Spleen (tissue), 11 donors: ENCODE measurements at regions not wholly inside any gene's neighbourhood (a gene's known extent, or its start where the extent isn't known, plus 50 kb on each side); places are given as distances from the start of the nearest gene placed in this dataset.

Experiments used
- DNase-seq: peaks from one replicate; pipeline ENCODE4 v3.0.0-alpha.2; 2020
- H3K27ac ChIP-seq, 8 donors: fragments of 200-600 bp; sonication (generic) in 7 of 8; 1 replicate in 4 of 8; 2 replicates in 4 of 8; pipeline versions ENCODE4 v1.5.0 to v1.8.0; 2016 to 2021; ENCODE audit warnings: inconsistent platforms in 4 of 8, mild to moderate bottlenecking in 4 of 8, moderate library complexity in 1 of 8
- H3K27me3 ChIP-seq, 7 donors: fragments of 200-600 bp; sonication (generic) in 6 of 7; replicated peaks in 1 of 7; 1 replicate in 4 of 7; 2 replicates in 3 of 7; pipeline versions ENCODE4 v1.5.0 to v1.8.0; 2016 to 2021; ENCODE audit warnings: inconsistent platforms in 3 of 7, mild to moderate bottlenecking in 1 of 7
- H3K36me3 ChIP-seq, 6 donors: fragments of 200-600 bp; sonication (generic) in 5 of 6; 1 replicate in 4 of 6; 2 replicates in 2 of 6; pipeline versions ENCODE4 v1.5.0 to v1.8.0; 2016 to 2021; ENCODE audit warnings: inconsistent platforms in 2 of 6
- H3K4me1 ChIP-seq, 6 donors: fragments of 200-600 bp; sonication (generic) in 5 of 6; 1 replicate in 3 of 6; 2 replicates in 3 of 6; pipeline versions ENCODE4 v1.5.0 to v1.8.0; 2016 to 2021; ENCODE audit warnings: inconsistent platforms in 3 of 6
- H3K4me3 ChIP-seq, 8 donors: fragments of 200-600 bp; sonication (generic) in 7 of 8; 1 replicate in 4 of 8; 2 replicates in 4 of 8; pipeline versions ENCODE4 v1.5.0 to v1.8.0; 2016 to 2021; ENCODE audit warnings: inconsistent platforms in 4 of 8, mild to moderate bottlenecking in 4 of 8, moderate library complexity in 2 of 8
- H3K9me3 ChIP-seq, 8 donors: fragments of 200-600 bp; sonication (generic) in 7 of 8; 1 replicate in 4 of 8; 2 replicates in 4 of 8; pipeline versions ENCODE4 v1.5.0 to v1.8.0; 2016 to 2021; ENCODE audit warnings: inconsistent platforms in 4 of 8
- POLR2A ChIP-seq, 3 donors: fragments of 450-650 bp; IDR thresholded peaks; one replicate each; pipeline ENCODE4 v1.5.1; 2017; ENCODE audit warnings: antibody characterized with exemption in 3 of 3, mild to moderate bottlenecking in 1 of 3
- POLR2AphosphoS5 ChIP-seq, 3 donors: sonication (generic); formaldehyde crosslinking; IDR thresholded peaks; one replicate each; pipeline ENCODE4 v1.5.1; 2017; ENCODE audit warnings: antibody characterized with exemption in 3 of 3
- WGBS, 5 donors: extraction: QIAGEN DNeasy Blood & Tissue Kit in 3 of 5; methylation state at CpG; one replicate each; pipeline versions ENCODE4 v1.1.5 to v1.1.7; 2013 to 2018; 5-methylcytosine and 5-hydroxymethylcytosine counted together
- intact Hi-C: fragments of 100-400 bp; cut with DNase I; formaldehyde crosslinking; loops from one replicate; pipeline ENCODE4 v1.15.0; 2023; ENCODE audit warnings: low total_unique reads
- TF ChIP-seq, protein P1 (sequence below), 11 experiments: fragments of 200-600 bp in 7 of 11; fragments of 450-650 bp in 4 of 11; sonication (generic) in 4 of 11; IDR thresholded peaks in 8 of 11; conservative IDR thresholded peaks in 3 of 11; 1 replicate in 7 of 11; 2 replicates in 4 of 11; pipeline versions ENCODE4 v1.4.0 to v1.8.0; 2016 to 2021; ENCODE audit warnings: antibody characterized with exemption in 11 of 11, inconsistent platforms in 4 of 11, mild to moderate bottlenecking in 1 of 11
- donor health status: healthy with polysubstance abuse.
- donor health status: DM: no; HTN: no; CAD: no; lungs with moderate emphysema.
- donor health status: DM: no; HTN: no; CAD: no.
- donor health status: Bipolar disorder and iron deficiency.
- donor health status: healthy.
- donor health status: DM: no; HTN: no; CAD: no.
- donor health status: DM: yes; HTN: yes; CAD: no.

DNA sequence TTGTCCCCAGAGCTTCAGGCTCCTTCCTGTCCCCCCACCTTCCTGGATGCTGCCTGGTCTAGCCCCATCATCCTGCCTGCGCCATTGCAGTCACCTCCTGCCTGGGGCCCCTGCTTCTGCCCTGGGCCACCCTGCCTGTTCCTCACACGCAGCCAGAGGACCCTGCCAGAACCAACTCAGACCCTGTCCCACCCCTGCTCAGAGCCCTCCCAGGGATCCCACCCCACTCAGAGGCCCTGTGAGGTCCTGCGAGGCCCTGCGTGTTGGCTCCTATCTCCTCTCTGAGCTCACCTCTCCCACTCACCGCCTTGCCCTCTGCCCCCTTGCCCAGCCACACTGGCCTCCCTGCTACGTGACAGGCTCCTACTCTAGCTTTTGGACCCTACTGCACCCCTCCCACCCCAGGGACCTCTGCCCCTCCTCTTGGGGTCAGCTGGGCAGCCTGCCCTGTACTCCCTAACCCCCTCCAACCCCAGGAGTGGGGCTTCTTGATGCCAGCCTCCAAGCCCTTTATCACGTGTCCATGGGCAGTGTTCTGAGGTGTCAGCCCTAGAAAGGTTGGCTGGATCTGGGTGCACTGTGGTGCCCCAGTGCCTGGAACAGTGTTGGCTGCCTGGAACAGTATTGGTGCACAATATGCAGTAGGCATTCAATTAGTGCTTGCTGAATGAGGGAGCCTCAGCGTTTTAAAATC lies 68.3 kb downstream of the CEBPB start:
- TF ChIP-seq POLR2AphosphoS5 (IDR thresholded peaks at IDR 0.05): no peak
- TF ChIP-seq, protein P1, sequence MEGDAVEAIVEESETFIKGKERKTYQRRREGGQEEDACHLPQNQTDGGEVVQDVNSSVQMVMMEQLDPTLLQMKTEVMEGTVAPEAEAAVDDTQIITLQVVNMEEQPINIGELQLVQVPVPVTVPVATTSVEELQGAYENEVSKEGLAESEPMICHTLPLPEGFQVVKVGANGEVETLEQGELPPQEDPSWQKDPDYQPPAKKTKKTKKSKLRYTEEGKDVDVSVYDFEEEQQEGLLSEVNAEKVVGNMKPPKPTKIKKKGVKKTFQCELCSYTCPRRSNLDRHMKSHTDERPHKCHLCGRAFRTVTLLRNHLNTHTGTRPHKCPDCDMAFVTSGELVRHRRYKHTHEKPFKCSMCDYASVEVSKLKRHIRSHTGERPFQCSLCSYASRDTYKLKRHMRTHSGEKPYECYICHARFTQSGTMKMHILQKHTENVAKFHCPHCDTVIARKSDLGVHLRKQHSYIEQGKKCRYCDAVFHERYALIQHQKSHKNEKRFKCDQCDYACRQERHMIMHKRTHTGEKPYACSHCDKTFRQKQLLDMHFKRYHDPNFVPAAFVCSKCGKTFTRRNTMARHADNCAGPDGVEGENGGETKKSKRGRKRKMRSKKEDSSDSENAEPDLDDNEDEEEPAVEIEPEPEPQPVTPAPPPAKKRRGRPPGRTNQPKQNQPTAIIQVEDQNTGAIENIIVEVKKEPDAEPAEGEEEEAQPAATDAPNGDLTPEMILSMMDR (IDR thresholded peaks at IDR 0.05 in 8 of 11, conservative IDR thresholded peaks at IDR 0.05 in 3 of 11): no peak
- no peak for TF ChIP-seq POLR2A (IDR thresholded peaks at IDR 0.05)
- DNase-seq: no peak
- Histone ChIP-seq H3K36me3 (no peaks in the 10 kb centered on the region), H3K27me3 (no peaks in the 10 kb centered on the region), H3K27ac (peak overlapping the region in 7 of 8 donors; percentile 65 to 91 (median 79)), H3K4me1 (peaks cover 0 to 33% (median 20%) of the 10 kb centered on the region in 6 donors), H3K4me3 (peak overlapping the region in 1 of 8 donors; percentile 36), H3K9me3 (no peaks in the 10 kb centered on the region)
- intact Hi-C loops: no loop called here
- 76 to 96% (median 85%) methylated on average over 8 of the region's 8 CpGs for WGBS, 5 donors

DNA sequence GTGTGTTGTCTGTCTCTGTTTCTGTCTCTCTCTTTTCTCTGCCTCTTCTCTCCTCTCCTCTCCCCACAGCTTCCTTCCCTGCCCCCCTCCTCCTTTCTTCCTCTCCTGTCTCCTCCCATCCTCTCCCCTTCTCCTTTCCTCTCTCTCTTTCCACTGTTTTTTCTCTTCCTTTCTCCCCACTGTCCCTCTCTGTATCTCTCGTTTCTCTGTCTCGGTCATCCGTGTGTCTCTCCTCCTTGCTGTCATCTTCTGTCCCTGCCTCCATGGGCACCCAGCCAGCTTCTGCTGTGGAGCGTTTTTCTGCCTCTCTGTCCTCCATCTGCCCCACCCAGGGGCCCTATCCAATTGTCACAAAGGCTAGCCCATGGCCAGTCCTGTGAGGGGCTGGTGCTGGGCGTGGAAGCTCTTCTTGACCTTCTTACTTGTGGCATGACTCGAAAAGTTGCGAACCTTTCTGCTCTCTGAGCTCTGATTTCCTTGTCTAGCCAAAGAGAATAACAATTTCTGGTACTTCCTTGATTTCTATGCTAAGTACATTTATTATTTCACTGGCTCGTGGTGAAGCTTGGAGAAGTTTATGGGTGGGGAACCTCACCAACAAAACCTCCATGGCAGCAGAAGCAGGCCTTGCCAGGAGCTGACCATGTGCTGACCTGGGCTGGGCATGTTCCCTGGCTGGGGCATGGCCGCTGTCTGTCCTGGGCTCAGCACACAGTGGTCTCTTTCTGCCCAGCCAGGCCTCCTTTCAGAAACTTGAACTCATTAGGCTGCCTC lies 69.3 kb downstream of the CEBPB start:
- peak in 2 of 3 donors; percentile 40 to 44 for TF ChIP-seq POLR2AphosphoS5 (IDR thresholded peaks at IDR 0.05)
- TF ChIP-seq POLR2A (IDR thresholded peaks at IDR 0.05): no peak
- TF ChIP-seq, protein P1 (IDR thresholded peaks at IDR 0.05 in 8 of 11, conservative IDR thresholded peaks at IDR 0.05 in 3 of 11): no peak
- intact Hi-C loops: no loop called here
- H3K4me3 ChIP-seq: peak overlapping the region in 1 of 8 donors; percentile 36
- H3K27me3 ChIP-seq: no peaks in the 10 kb centered on the region
- peaks cover 0 to 33% (median 20%) of the 10 kb centered on the region in 6 donors for H3K4me1 ChIP-seq
- H3K36me3 ChIP-seq: no peaks in the 10 kb centered on the region
- DNase-seq: no peak
- WGBS, 5 donors: 24 to 45% (median 32%) methylated on average over 8 to 9 of the region's 9 CpGs
- no peaks in the 10 kb centered on the region for H3K9me3 ChIP-seq
- H3K27ac ChIP-seq: peak overlapping the region; percentile 29 to 91 (median 78)

DNA sequence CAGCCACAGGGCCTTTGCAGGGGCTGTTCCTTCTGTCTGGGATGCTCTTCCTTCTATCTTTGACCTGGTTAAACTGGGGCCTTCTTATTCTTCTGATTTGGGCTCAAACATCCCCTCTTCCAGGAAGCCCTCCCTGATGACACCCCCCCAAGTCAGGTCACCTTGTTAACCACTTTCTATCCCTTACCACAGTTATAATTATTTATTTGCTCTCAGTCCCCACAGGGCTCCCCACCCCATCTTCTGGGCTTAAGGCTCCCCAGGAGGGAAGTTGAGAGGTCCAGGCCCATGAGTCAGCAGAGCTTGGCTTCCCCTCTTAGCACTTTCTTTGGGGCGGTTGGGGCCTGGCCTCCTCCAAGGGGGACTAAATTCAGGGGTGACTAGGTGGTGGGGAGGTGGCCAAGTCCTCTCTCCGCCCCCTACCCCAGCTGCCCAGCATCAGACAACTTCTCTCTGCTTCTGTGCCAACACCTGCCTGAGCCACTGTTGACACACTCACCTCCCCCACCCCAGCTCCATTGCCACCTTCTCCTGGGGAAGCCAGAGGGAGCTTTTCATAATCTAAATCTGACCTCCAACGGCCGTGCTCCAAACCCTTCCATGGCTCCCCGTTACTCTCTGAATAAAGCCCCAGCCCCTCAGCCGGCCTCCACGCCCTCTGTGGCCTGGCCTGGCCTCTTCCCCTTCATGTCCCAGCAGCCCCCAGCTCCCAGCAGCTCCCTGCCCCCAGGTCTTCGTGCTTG lies 70.0 kb downstream of the CEBPB start:
- H3K4me1 ChIP-seq: peaks cover 0 to 38% (median 22%) of the 10 kb centered on the region in 6 donors
- H3K36me3 ChIP-seq: no peaks in the 10 kb centered on the region
- H3K27me3 ChIP-seq: no peaks in the 10 kb centered on the region
- 44 to 70% (median 58%) methylated on average over 8 of the region's 8 CpGs for WGBS, 5 donors
- no peak for DNase-seq
- intact Hi-C loops: no loop called here
- no peaks in the 10 kb centered on the region for H3K9me3 ChIP-seq
- no peak for TF ChIP-seq POLR2AphosphoS5 (IDR thresholded peaks at IDR 0.05)
- TF ChIP-seq POLR2A (IDR thresholded peaks at IDR 0.05): no peak
- TF ChIP-seq, protein P1 (IDR thresholded peaks at IDR 0.05 in 8 of 11, conservative IDR thresholded peaks at IDR 0.05 in 3 of 11): no peak
- H3K27ac ChIP-seq: peak overlapping the region; percentile 29 to 91 (median 78)
- peak overlapping the region in 1 of 8 donors; percentile 36 for H3K4me3 ChIP-seq
